DMS114 treated with DMSO at 0.1 percent for 48 hours (cell line): ENCODE measurements at regions not wholly inside any gene's neighbourhood (a gene's known extent, or its start where the extent isn't known, plus 50 kb on each side); places are given as distances from the start of the nearest gene placed in this dataset.
"Not testable (repeated sequence)": the region's sequence is repeated elsewhere in the genome, so short reads cannot be mapped to it uniquely, and the experiment has no call there.

Experiments used
- DNase-seq: peaks from one replicate; lab custom pipeline; 2025; ENCODE audit not compliant: unreplicated experiment; lab: John Stamatoyannopoulos, UW

DNA sequence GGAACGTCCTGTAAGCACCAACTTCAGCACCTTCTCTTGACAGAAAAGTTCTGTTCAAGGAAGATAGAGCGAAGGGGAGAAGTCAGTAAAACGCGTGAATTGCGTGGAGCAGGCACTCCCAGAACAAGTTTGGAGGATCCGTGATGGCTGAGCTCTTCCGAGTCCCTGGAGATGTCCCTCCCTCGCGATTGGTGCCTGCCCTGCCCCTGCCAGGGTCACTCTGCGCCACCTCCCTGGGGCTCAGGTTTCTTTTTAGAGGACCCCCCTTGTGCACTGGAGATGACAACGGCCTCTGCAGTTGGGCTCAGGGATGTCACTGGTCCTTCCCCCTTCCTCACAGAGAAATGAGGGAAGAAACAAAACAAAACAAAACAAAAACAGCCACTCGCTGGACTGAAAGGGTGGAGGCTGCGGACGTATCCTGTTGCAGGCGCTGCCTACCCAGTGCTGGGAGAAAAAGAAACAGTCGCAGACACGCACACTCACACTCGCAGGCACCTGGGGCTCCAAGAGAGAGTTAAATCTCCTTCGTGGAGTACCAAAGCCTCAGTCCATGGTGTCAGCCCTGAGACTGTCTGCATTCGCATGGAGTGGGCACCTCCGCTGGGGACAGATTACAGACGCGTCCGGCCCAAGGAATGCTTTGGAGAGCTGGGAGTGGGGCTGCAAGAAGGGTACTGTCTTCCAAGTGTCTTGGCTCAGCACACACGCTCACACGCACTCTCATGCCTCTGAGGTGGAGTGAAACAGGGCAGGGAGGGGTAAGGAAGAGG is 512.7 kb downstream of the SLCO4C1 start:
- DNase-seq: no peak

- DNase-seq: no peak
Measured at GRCh38 chr5:101782352-101783103, 513.6 kb downstream of the SLCO4C1 start.

GRCh38 chr5:101751105-101751504 is 545.0 kb downstream of the SLCO4C1 start:
- DNase-seq: no peak

DNA sequence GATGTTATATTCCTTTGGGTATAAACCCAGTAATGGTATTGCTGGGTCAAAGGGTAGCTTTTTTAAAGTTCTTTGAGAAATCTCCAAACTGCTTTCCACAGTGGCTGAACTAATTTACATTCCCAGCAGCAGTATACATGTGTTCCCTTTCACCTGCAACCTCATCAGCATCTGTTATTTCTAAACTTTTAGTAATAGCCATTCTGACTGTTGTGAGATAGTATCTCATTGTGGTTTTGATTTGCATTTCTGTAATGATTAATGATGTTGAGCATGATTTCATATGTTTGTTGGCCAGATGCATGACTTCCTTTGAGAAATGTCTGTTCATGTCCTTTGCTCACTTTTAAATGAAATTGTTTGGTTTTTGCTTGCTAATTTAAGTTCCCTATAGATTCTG is 553.1 kb downstream of the SLCO4C1 start:
- DNase-seq: not testable (repeated sequence)

- no peak for DNase-seq
Measured at GRCh38 chr5:101728933-101729332, 567.2 kb downstream of the SLCO4C1 start.

DNA sequence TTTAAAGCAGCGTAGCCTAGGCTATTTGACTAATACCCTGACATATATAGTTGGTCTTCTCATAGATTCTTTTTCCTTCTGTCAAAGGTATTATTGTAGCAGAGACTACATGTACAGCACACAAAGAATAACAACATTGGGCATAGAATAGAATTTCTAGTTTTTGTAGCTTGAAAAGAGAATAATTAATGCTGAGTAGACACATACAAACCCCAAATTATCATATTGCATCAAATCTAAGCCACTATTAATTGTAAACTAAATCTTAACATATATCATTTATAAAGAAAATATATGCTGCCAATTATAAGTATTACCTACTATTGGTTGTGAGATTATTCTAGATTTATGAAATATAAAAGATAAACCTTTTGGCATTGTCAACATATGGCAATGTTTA is 574.5 kb downstream of the SLCO4C1 start:
- no peak for DNase-seq

GRCh38 chr5:101720033-101720432 is 576.1 kb downstream of the SLCO4C1 start:
- no peak for DNase-seq

- DNase-seq: no peak
Measured at GRCh38 chr5:101717721-101718120, 578.4 kb downstream of the SLCO4C1 start.

GRCh38 chr5:101716941-101717340 is 579.1 kb downstream of the SLCO4C1 start:
- DNase-seq: no peak

DNA sequence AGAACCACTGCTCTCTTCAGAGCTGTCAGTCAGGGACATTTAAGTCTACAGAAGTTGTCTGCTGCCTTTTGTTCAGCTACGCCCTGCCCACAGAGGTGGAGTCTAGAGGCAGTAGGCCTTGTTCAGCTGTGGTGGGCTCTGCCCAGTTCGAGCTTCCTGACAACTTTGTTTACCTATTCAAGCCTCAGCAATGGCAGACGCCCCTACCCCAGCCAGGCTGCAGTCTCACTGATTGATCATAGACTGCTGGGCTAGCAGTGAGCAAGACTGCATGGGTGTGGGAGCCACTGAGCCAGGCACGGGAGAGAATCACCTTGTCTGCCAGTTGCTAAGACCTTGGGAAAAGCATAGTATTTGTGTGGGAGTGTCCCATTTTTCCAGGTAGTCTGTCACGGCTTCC is 580.3 kb downstream of the SLCO4C1 start:
- not testable (repeated sequence) for DNase-seq

GRCh38 chr5:101689306-101689705 is 606.8 kb downstream of the SLCO4C1 start:
- no peak for DNase-seq

DNA sequence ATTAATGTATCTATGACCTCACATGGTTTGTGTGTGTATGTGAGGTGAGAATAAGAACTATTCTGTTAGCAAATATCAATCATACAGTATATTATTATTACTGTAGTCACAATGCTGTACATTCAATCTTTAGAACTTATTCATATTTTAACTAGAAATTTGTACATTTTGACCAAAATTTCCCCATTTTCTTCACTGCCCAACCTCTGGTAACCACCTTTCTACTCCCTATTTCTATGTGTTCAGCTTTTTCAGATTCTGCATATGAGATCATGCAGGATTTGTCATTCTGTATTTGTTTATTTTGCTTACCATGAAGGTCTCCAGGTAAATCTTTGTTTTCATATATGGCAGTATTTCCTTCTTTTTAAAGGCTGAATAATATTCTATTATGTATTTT is 607.9 kb downstream of the SLCO4C1 start:
- no peak for DNase-seq

DNA sequence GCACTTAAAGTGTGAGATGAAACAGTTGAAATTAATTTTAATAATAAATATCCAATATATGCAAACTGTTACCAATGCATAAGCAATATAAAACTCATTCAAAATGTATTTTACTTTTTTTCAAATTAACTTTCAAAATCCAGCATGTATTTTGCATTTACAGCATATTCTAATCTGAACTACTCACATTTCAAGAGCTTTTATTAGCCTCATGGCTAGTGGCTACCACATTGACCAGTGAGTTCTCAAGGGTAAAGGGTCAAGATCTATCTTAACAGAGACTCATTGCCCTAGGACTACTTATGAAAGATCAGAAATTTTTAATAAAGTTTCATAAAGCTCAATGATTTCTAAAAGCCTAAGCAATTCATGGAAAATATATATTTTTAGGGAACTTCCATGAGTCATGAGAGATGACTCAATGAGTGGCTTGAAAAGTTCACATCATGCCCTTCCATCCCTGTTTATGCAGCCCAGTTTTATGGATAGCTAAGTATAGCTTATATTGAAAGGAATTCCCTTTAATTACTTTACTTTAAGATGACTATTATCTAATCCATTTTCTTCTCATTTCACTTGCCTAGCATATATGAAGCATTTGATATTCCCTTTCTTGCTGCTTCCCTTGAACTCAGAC is 608.6 kb downstream of the SLCO4C1 start:
- no peak for DNase-seq

- DNase-seq: no peak
Measured at GRCh38 chr5:101686536-101687157, 609.4 kb downstream of the SLCO4C1 start.

- DNase-seq: no peak
Measured at GRCh38 chr5:101679816-101680215, 616.3 kb downstream of the SLCO4C1 start.

DNA sequence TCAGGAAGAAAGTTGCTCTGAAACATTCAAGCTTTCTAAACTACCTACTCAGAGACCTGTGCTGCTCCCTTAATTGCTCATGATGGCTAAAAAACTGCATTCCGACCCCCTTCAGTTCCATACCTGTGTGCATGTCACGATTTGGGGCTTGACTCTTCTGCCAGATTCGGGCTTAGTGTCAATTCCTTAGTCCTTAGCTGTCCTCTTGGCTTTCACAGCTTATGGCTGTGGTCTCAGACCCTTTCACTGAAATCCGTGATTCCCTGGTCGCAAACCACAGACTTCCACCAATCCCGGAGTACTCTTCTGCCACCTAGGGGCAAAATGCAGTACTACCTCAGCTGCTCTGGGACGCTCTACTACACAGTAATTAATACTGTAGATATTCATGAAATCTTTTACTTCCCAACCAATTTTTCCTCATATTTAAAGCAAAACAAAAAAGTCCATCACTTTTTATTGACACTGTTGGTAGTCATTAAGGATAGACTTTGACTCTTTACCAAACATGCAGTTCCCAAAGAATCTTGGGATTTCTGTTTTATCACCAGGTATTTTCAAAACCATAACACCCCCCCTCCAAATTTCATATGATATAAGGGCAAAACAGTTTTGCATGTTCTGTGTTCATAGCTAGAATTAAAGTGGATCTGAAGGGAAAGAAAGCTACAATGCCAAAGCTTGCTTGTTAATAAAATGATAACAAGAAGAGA is 617.4 kb downstream of the SLCO4C1 start:
- peak; percentile 54 for DNase-seq

DNA sequence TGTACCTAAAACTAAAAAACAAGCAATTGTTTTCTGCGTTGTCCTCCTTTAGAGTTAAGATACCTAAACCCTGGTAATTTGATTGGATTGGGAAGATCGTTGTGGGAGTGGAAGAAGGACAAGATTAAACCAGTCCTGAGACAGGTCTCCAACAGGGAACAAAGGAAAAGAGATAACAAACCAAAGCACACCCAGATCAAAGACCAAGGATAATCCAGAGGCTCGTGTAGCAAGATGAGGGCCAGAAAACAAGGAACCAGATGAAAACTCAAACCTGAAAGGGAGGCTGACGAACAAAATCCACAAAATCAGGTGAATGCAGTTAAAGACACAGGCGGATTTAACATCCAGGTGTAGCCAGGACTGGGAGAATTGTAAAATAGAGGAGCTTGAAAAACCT is 618.1 kb downstream of the SLCO4C1 start:
- no peak for DNase-seq

DNA sequence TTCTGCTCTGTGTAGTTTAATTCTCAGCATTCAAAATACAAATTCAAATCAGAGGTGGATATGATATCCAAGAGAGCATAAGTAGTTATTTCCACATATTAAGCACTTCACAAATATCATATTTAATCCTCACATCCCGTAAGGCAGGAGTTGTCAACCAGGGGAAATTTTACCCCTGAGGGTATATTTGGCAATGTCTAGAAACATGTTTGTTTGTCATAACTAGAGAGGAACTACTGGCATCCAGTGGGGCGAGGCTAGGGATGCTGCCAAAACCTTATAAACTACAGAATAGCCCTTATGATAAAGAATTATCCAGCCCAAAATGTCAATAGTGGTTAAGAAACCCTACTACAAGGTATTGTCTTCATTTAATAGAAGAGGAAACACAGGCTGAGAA is 619.4 kb downstream of the SLCO4C1 start:
- no peak for DNase-seq

GRCh38 chr5:101675510-101676219 is 620.4 kb downstream of the SLCO4C1 start:
- DNase-seq: no peak

- no peak for DNase-seq
Measured at GRCh38 chr5:101673120-101673519, 623.0 kb downstream of the SLCO4C1 start.
